Activated T-helper 2 cell treated with anti-CD3 and anti-CD28 coated beads, Interferon-gamma antibody, Interleukin-2, Interleukin-4, amounts not matched to agents 10 μg/mL and 5 μg/mL and 100 μg/mL, durations not matched to agents 14 hours and 24 hours and 36 hours (primary cell): ENCODE measurements at regions not wholly inside any gene's neighbourhood (a gene's known extent, or its start where the extent isn't known, plus 50 kb on each side); places are given as distances from the start of the nearest gene placed in this dataset.
"Not testable (repeated sequence)": the region's sequence is repeated elsewhere in the genome, so short reads cannot be mapped to it uniquely, and the experiment has no call there.

Source experiments
- DNase-seq: peaks from one replicate; pipeline ENCODE4 v3.0.0; 2021; ENCODE audit warnings: low spot score
- H3K27ac Mint-ChIP-seq: one replicate; pipeline ENCODE4 v1.8.0; 2021; ENCODE audit warnings: mixed read lengths
- H3K27me3 Mint-ChIP-seq: one replicate; pipeline ENCODE4 v1.8.0; 2021; ENCODE audit warnings: low read depth, mixed read lengths
- H3K36me3 Mint-ChIP-seq: one replicate; pipeline ENCODE4 v1.8.0; 2021; ENCODE audit warnings: low read depth, mixed read lengths
- H3K4me1 Mint-ChIP-seq: one replicate; pipeline ENCODE4 v1.8.0; 2021; ENCODE audit warnings: low read depth, mixed read lengths
- H3K4me3 Mint-ChIP-seq: one replicate; pipeline ENCODE4 v1.8.0; 2021; ENCODE audit warnings: low read depth, mild to moderate bottlenecking, moderate library complexity, mixed read lengths
- H3K9me3 Mint-ChIP-seq: one replicate; pipeline ENCODE4 v1.8.0; 2021; ENCODE audit warnings: mixed read lengths
- intact Hi-C: fragments of 100-400 bp; cut with micrococcal nuclease; formaldehyde crosslinking; loops from one replicate; pipeline ENCODE4 v1.15.1; 2023

- H3K4me3 Mint-ChIP-seq, result no peak overlapping the region
- intact Hi-C loops, result no loop called here
- no peak for DNase-seq
- no peaks in the 10 kb centered on the region for H3K9me3 Mint-ChIP-seq
- no peaks in the 10 kb centered on the region for H3K27me3 Mint-ChIP-seq
- no peaks in the 10 kb centered on the region for H3K4me1 Mint-ChIP-seq
- H3K36me3 Mint-ChIP-seq, result no peaks in the 10 kb centered on the region
- no peak overlapping the region for H3K27ac Mint-ChIP-seq
These were observed 274.7 kb downstream of the SUCLA2 start for GRCh38 chr13:47726394-47726793.

- H3K36me3 Mint-ChIP-seq, result no peaks in the 10 kb centered on the region
- intact Hi-C loops, result no loop called here
- no peak for DNase-seq
- no peaks in the 10 kb centered on the region for H3K9me3 Mint-ChIP-seq
- no peaks in the 10 kb centered on the region for H3K4me1 Mint-ChIP-seq
- no peak overlapping the region for H3K27ac Mint-ChIP-seq
- no peaks in the 10 kb centered on the region for H3K27me3 Mint-ChIP-seq
- no peak overlapping the region for H3K4me3 Mint-ChIP-seq
These were observed 277.2 kb downstream of the SUCLA2 start for GRCh38 chr13:47723898-47724297.

- intact Hi-C loops, result no loop called here
- no peaks in the 10 kb centered on the region for H3K36me3 Mint-ChIP-seq
- DNase-seq, result no peak
- H3K4me1 Mint-ChIP-seq, result no peaks in the 10 kb centered on the region
- H3K27ac Mint-ChIP-seq, result no peak overlapping the region
- H3K27me3 Mint-ChIP-seq, result no peaks in the 10 kb centered on the region
- no peak overlapping the region for H3K4me3 Mint-ChIP-seq
- peaks cover under 1% of the 10 kb centered on the region for H3K9me3 Mint-ChIP-seq
These were observed 281.9 kb downstream of the SUCLA2 start for GRCh38 chr13:47719164-47719563.

GRCh38 chr13:47718556-47718955 lies 282.5 kb downstream of the SUCLA2 start:
- no peaks in the 10 kb centered on the region for H3K27me3 Mint-ChIP-seq
- H3K4me3 Mint-ChIP-seq, result no peak overlapping the region
- no peaks in the 10 kb centered on the region for H3K36me3 Mint-ChIP-seq
- DNase-seq, result no peak
- intact Hi-C loops, result no loop called here
- H3K27ac Mint-ChIP-seq, result no peak overlapping the region
- H3K4me1 Mint-ChIP-seq, result no peaks in the 10 kb centered on the region
- peaks cover 4% of the 10 kb centered on the region for H3K9me3 Mint-ChIP-seq

GRCh38 chr13:47708386-47708785 lies 292.7 kb downstream of the SUCLA2 start:
- Mint-ChIP-seq H3K9me3 (peaks cover 8% of the 10 kb centered on the region), H3K4me1 (peaks cover 5% of the 10 kb centered on the region), H3K36me3 (no peaks in the 10 kb centered on the region), H3K27ac (no peak overlapping the region), H3K27me3 (no peaks in the 10 kb centered on the region), H3K4me3 (no peak overlapping the region)
- intact Hi-C loops, result no loop called here
- no peak for DNase-seq

GRCh38 chr13:47707414-47707813 lies 293.7 kb downstream of the SUCLA2 start:
- Mint-ChIP-seq H3K9me3 (peaks cover 8% of the 10 kb centered on the region), H3K36me3 (no peaks in the 10 kb centered on the region), H3K4me1 (peaks cover 5% of the 10 kb centered on the region), H3K4me3 (no peak overlapping the region), H3K27ac (no peak overlapping the region), H3K27me3 (no peaks in the 10 kb centered on the region)
- intact Hi-C loops, result no loop called here
- DNase-seq, result no peak

- Mint-ChIP-seq H3K36me3 (no peaks in the 10 kb centered on the region), H3K9me3 (no peaks in the 10 kb centered on the region), H3K4me1 (peaks cover 5% of the 10 kb centered on the region), H3K27me3 (no peaks in the 10 kb centered on the region), H3K4me3 (no peak overlapping the region), H3K27ac (no peak overlapping the region)
- intact Hi-C loops, result no loop called here
- no peak for DNase-seq
These were observed 295.9 kb downstream of the SUCLA2 start for GRCh38 chr13:47705185-47705584.

GRCh38 chr13:47696674-47697073 lies 304.4 kb downstream of the SUCLA2 start:
- Mint-ChIP-seq H3K9me3 (no peaks in the 10 kb centered on the region), H3K36me3 (no peaks in the 10 kb centered on the region), H3K27me3 (no peaks in the 10 kb centered on the region), H3K4me1 (no peaks in the 10 kb centered on the region), H3K4me3 (no peak overlapping the region), H3K27ac (no peak overlapping the region)
- DNase-seq, result no peak
- intact Hi-C loops, result no loop called here

GRCh38 chr13:47687577-47687976 lies 313.5 kb downstream of the SUCLA2 start:
- no peaks in the 10 kb centered on the region for H3K27me3 Mint-ChIP-seq
- no peak overlapping the region for H3K4me3 Mint-ChIP-seq
- no peaks in the 10 kb centered on the region for H3K9me3 Mint-ChIP-seq
- no peak for DNase-seq
- H3K27ac Mint-ChIP-seq, result no peak overlapping the region
- no peaks in the 10 kb centered on the region for H3K4me1 Mint-ChIP-seq
- intact Hi-C loops, result no loop called here
- H3K36me3 Mint-ChIP-seq, result no peaks in the 10 kb centered on the region

GRCh38 chr13:47685156-47685555 lies 315.9 kb downstream of the SUCLA2 start:
- H3K4me1 Mint-ChIP-seq, H3K27ac Mint-ChIP-seq, intact Hi-C loops, H3K9me3 Mint-ChIP-seq, H3K27me3 Mint-ChIP-seq, H3K36me3 Mint-ChIP-seq, DNase-seq, H3K4me3 Mint-ChIP-seq: not testable (repeated sequence)

- Mint-ChIP-seq H3K4me1 (no peaks in the 10 kb centered on the region), H3K27ac (no peak overlapping the region), H3K4me3 (no peak overlapping the region), H3K27me3 (no peaks in the 10 kb centered on the region), H3K9me3 (no peaks in the 10 kb centered on the region), H3K36me3 (no peaks in the 10 kb centered on the region)
- intact Hi-C loops, result no loop called here
- DNase-seq, result no peak
These were observed 320.3 kb downstream of the SUCLA2 start for GRCh38 chr13:47680748-47681147.

- no peak for DNase-seq
- Mint-ChIP-seq H3K9me3 (no peaks in the 10 kb centered on the region), H3K36me3 (no peaks in the 10 kb centered on the region), H3K27me3 (no peaks in the 10 kb centered on the region), H3K4me3 (no peak overlapping the region), H3K27ac (no peak overlapping the region), H3K4me1 (no peaks in the 10 kb centered on the region)
- intact Hi-C loops, result no loop called here
These were observed 321.7 kb downstream of the SUCLA2 start for GRCh38 chr13:47679401-47679800.

- DNase-seq, result no peak
- H3K4me1 Mint-ChIP-seq, result no peaks in the 10 kb centered on the region
- H3K36me3 Mint-ChIP-seq, result no peaks in the 10 kb centered on the region
- H3K9me3 Mint-ChIP-seq, result no peaks in the 10 kb centered on the region
- H3K27me3 Mint-ChIP-seq, result no peaks in the 10 kb centered on the region
- H3K4me3 Mint-ChIP-seq, result no peak overlapping the region
- no peak overlapping the region for H3K27ac Mint-ChIP-seq
- intact Hi-C loops, result no loop called here
These were observed 322.7 kb downstream of the SUCLA2 start for GRCh38 chr13:47678201-47678968.

- intact Hi-C loops, result no loop called here
- H3K27me3 Mint-ChIP-seq, result no peaks in the 10 kb centered on the region
- DNase-seq, result no peak
- peaks cover 5% of the 10 kb centered on the region for H3K9me3 Mint-ChIP-seq
- H3K4me3 Mint-ChIP-seq, result no peak overlapping the region
- H3K36me3 Mint-ChIP-seq, result no peaks in the 10 kb centered on the region
- H3K4me1 Mint-ChIP-seq, result no peaks in the 10 kb centered on the region
- no peak overlapping the region for H3K27ac Mint-ChIP-seq
These were observed 325.2 kb downstream of the SUCLA2 start for GRCh38 chr13:47675871-47676270.
